ENCODE measurements at regions not wholly inside any gene's neighbourhood (a gene's known extent, or its start where the extent isn't known, plus 50 kb on each side); places are given as distances from the start of the nearest gene placed in this dataset.
"Not testable (repeated sequence)": the region's sequence is repeated elsewhere in the genome, so short reads cannot be mapped to it uniquely, and the experiment has no call there.

- TF ChIP-seq, protein P1, sequence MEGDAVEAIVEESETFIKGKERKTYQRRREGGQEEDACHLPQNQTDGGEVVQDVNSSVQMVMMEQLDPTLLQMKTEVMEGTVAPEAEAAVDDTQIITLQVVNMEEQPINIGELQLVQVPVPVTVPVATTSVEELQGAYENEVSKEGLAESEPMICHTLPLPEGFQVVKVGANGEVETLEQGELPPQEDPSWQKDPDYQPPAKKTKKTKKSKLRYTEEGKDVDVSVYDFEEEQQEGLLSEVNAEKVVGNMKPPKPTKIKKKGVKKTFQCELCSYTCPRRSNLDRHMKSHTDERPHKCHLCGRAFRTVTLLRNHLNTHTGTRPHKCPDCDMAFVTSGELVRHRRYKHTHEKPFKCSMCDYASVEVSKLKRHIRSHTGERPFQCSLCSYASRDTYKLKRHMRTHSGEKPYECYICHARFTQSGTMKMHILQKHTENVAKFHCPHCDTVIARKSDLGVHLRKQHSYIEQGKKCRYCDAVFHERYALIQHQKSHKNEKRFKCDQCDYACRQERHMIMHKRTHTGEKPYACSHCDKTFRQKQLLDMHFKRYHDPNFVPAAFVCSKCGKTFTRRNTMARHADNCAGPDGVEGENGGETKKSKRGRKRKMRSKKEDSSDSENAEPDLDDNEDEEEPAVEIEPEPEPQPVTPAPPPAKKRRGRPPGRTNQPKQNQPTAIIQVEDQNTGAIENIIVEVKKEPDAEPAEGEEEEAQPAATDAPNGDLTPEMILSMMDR (conservative IDR thresholded peaks at IDR 0.05) = not testable (repeated sequence)
- TF ChIP-seq ZFX (IDR thresholded peaks at IDR 0.05) = not testable (repeated sequence)
Measured at GRCh38 chr12:126983735-126984134, 1283.2 kb upstream of the TMEM132C start.
